HG03103 (cell line): ENCODE measurements at regions not wholly inside any gene's neighbourhood (a gene's known extent, or its start where the extent isn't known, plus 50 kb on each side); places are given as distances from the start of the nearest gene placed in this dataset.
A peak's percentile ranks its signal among the peaks of the same experiment; 100 is the strongest.

Source experiments
- ATAC-seq: cut with Tn5 transposase; IDR thresholded peaks from one replicate; pipeline ENCODE4 v1.9.1; 2021; ENCODE audit warnings: low read depth; ENCODE audit not compliant: unreplicated experiment

GRCh38 chr18:76686737-76687231 is 135.6 kb upstream of the ZNF236 start:
- peak; percentile 72 for ATAC-seq

GRCh38 chr18:76685860-76686259 is 136.5 kb upstream of the ZNF236 start:
- no peak for ATAC-seq

- no peak for ATAC-seq
These were observed 137.0 kb upstream of the ZNF236 start for GRCh38 chr18:76685402-76685801.

GRCh38 chr18:76684265-76684664 is 138.1 kb upstream of the ZNF236 start:
- no peak for ATAC-seq

GRCh38 chr18:76679945-76680344 is 142.4 kb upstream of the ZNF236 start:
- ATAC-seq: no peak

- ATAC-seq: no peak
These were observed 143.1 kb upstream of the ZNF236 start for GRCh38 chr18:76679259-76679658.

GRCh38 chr18:76678248-76678647 is 144.1 kb upstream of the ZNF236 start:
- ATAC-seq: no peak

GRCh38 chr18:76674596-76674995 is 147.8 kb upstream of the ZNF236 start:
- no peak for ATAC-seq

GRCh38 chr18:76673281-76674185 is 148.8 kb upstream of the ZNF236 start:
- no peak for ATAC-seq

GRCh38 chr18:76672627-76673026 is 149.7 kb upstream of the ZNF236 start:
- no peak for ATAC-seq

GRCh38 chr18:76670564-76671288 is 151.6 kb upstream of the ZNF236 start:
- no peak for ATAC-seq

GRCh38 chr18:76668546-76668945 is 153.8 kb upstream of the ZNF236 start:
- ATAC-seq: no peak

GRCh38 chr18:76668119-76668518 is 154.2 kb upstream of the ZNF236 start:
- no peak for ATAC-seq

GRCh38 chr18:76667603-76668002 is 154.8 kb upstream of the ZNF236 start:
- no peak for ATAC-seq

- no peak for ATAC-seq
These were observed 159.7 kb upstream of the ZNF236 start for GRCh38 chr18:76662626-76663025.

- ATAC-seq: no peak
These were observed 161.7 kb upstream of the ZNF236 start for GRCh38 chr18:76660571-76661192.

GRCh38 chr18:76658627-76659026 is 163.6 kb upstream of the ZNF516 start:
- peak; percentile 88 for ATAC-seq

GRCh38 chr18:76657911-76658470 is 162.9 kb upstream of the ZNF516 start:
- no peak for ATAC-seq

- no peak for ATAC-seq
These were observed 162.1 kb upstream of the ZNF516 start for GRCh38 chr18:76656925-76657827.

- ATAC-seq: no peak
These were observed 159.5 kb upstream of the ZNF516 start for GRCh38 chr18:76654577-76654976.
